ENCODE measurements at regions not wholly inside any gene's neighbourhood (a gene's known extent, or its start where the extent isn't known, plus 50 kb on each side); places are given as distances from the start of the nearest gene placed in this dataset.

GRCh38 chr18:77360315-77361190 lies 110.9 kb downstream of the GALR1 start:
- Mint-ChIP-seq H3K4me1 (no peaks in the 10 kb centered on the region), H3K27ac (no peak overlapping the region), H3K9me3 (peaks cover 9% of the 10 kb centered on the region), H3K4me3 (no peak overlapping the region), H3K27me3 (peaks cover 29% of the 10 kb centered on the region), H3K36me3 (ENCODE audit: low read depth) (no peaks in the 10 kb centered on the region)
- ATAC-seq (replicated peaks), result no peak

- no peak overlapping the region for H3K27ac Mint-ChIP-seq
- ATAC-seq (replicated peaks), result no peak
Measured at GRCh38 chr18:77361382-77361781, 111.7 kb downstream of the GALR1 start.

GRCh38 chr18:77365667-77366066 lies 116.0 kb downstream of the GALR1 start:
- Mint-ChIP-seq H3K4me3 (no peak overlapping the region), H3K27ac (no peak overlapping the region), H3K9me3 (peaks cover 6% of the 10 kb centered on the region), H3K27me3 (peaks cover 31% of the 10 kb centered on the region), H3K36me3 (ENCODE audit: low read depth) (no peaks in the 10 kb centered on the region), H3K4me1 (no peaks in the 10 kb centered on the region)
- ATAC-seq (replicated peaks), result no peak

More at GRCh38 chr18:77361382-77361781, 111.7 kb downstream of the GALR1 start:
- Mint-ChIP-seq H3K9me3 (peaks cover 9% of the 10 kb centered on the region), H3K27me3 (peaks cover 31% of the 10 kb centered on the region), H3K4me3 (no peak overlapping the region), H3K4me1 (no peaks in the 10 kb centered on the region), H3K36me3 (ENCODE audit: low read depth) (no peaks in the 10 kb centered on the region)

- Mint-ChIP-seq H3K27me3 (peaks cover 31% of the 10 kb centered on the region), H3K9me3 (peaks cover 6% of the 10 kb centered on the region), H3K4me3 (no peak overlapping the region)
Measured at GRCh38 chr18:77366067-77366719, 116.5 kb downstream of the GALR1 start.

GRCh38 chr18:77366720-77367641 lies 117.3 kb downstream of the GALR1 start:
- Mint-ChIP-seq H3K4me1 (no peaks in the 10 kb centered on the region), H3K9me3 (peaks cover 6% of the 10 kb centered on the region), H3K27me3 (peaks cover 31% of the 10 kb centered on the region), H3K36me3 (ENCODE audit: low read depth) (no peaks in the 10 kb centered on the region), H3K4me3 (no peak overlapping the region), H3K27ac (no peak overlapping the region)
- no peak for ATAC-seq (replicated peaks)

More at GRCh38 chr18:77366067-77366719, 116.5 kb downstream of the GALR1 start:
- H3K4me1 Mint-ChIP-seq, result no peaks in the 10 kb centered on the region
- no peaks in the 10 kb centered on the region for H3K36me3 Mint-ChIP-seq (ENCODE audit: low read depth)
- ATAC-seq (replicated peaks), result no peak
- no peak overlapping the region for H3K27ac Mint-ChIP-seq

GRCh38 chr18:77369644-77370043 lies 120.0 kb downstream of the GALR1 start:
- ATAC-seq (replicated peaks), result no peak
- Mint-ChIP-seq H3K9me3 (peaks cover 6% of the 10 kb centered on the region), H3K36me3 (ENCODE audit: low read depth) (no peaks in the 10 kb centered on the region), H3K4me1 (no peaks in the 10 kb centered on the region), H3K27me3 (peaks cover 24% of the 10 kb centered on the region), H3K27ac (no peak overlapping the region), H3K4me3 (no peak overlapping the region)

GRCh38 chr18:77373730-77374445 lies 124.2 kb downstream of the GALR1 start:
- no peaks in the 10 kb centered on the region for H3K36me3 Mint-ChIP-seq (ENCODE audit: low read depth)
- H3K27ac Mint-ChIP-seq, result no peak overlapping the region
- H3K4me3 Mint-ChIP-seq, result no peak overlapping the region
- H3K27me3 Mint-ChIP-seq, result peaks cover 11% of the 10 kb centered on the region
- H3K9me3 Mint-ChIP-seq, result peaks cover 6% of the 10 kb centered on the region
- ATAC-seq (replicated peaks), result no peak
- H3K4me1 Mint-ChIP-seq, result no peaks in the 10 kb centered on the region

- no peak overlapping the region for H3K27ac Mint-ChIP-seq
- peaks cover 5% of the 10 kb centered on the region for H3K9me3 Mint-ChIP-seq
- H3K27me3 Mint-ChIP-seq, result peaks cover 10% of the 10 kb centered on the region
Measured at GRCh38 chr18:77374446-77374805, 124.8 kb downstream of the GALR1 start.

GRCh38 chr18:77376043-77376732 lies 126.5 kb downstream of the GALR1 start:
- Mint-ChIP-seq H3K36me3 (ENCODE audit: low read depth) (no peaks in the 10 kb centered on the region), H3K27ac (no peak overlapping the region), H3K4me1 (no peaks in the 10 kb centered on the region), H3K27me3 (peaks cover 11% of the 10 kb centered on the region), H3K4me3 (no peak overlapping the region), H3K9me3 (no peaks in the 10 kb centered on the region)
- no peak for ATAC-seq (replicated peaks)

More at GRCh38 chr18:77374446-77374805, 124.8 kb downstream of the GALR1 start:
- H3K4me3 Mint-ChIP-seq, result no peak overlapping the region
- no peaks in the 10 kb centered on the region for H3K36me3 Mint-ChIP-seq (ENCODE audit: low read depth)
- no peaks in the 10 kb centered on the region for H3K4me1 Mint-ChIP-seq
- no peak for ATAC-seq (replicated peaks)

GRCh38 chr18:77376733-77377094 lies 127.1 kb downstream of the GALR1 start:
- Mint-ChIP-seq H3K27ac (no peak overlapping the region), H3K4me1 (no peaks in the 10 kb centered on the region), H3K27me3 (peaks cover 15% of the 10 kb centered on the region), H3K36me3 (ENCODE audit: low read depth) (no peaks in the 10 kb centered on the region), H3K9me3 (no peaks in the 10 kb centered on the region), H3K4me3 (no peak overlapping the region)
- no peak for ATAC-seq (replicated peaks)

GRCh38 chr18:77377813-77378212 lies 128.2 kb downstream of the GALR1 start:
- Mint-ChIP-seq H3K27ac (no peak overlapping the region), H3K4me3 (no peak overlapping the region), H3K4me1 (no peaks in the 10 kb centered on the region), H3K27me3 (peaks cover 22% of the 10 kb centered on the region), H3K9me3 (no peaks in the 10 kb centered on the region), H3K36me3 (ENCODE audit: low read depth) (no peaks in the 10 kb centered on the region)
- no peak for ATAC-seq (replicated peaks)

GRCh38 chr18:77379976-77380509 lies 130.4 kb downstream of the GALR1 start:
- no peaks in the 10 kb centered on the region for H3K9me3 Mint-ChIP-seq
- no peak overlapping the region for H3K4me3 Mint-ChIP-seq
- H3K27me3 Mint-ChIP-seq, result peaks cover 32% of the 10 kb centered on the region
- ATAC-seq (replicated peaks), result no peak
- H3K4me1 Mint-ChIP-seq, result no peaks in the 10 kb centered on the region
- no peaks in the 10 kb centered on the region for H3K36me3 Mint-ChIP-seq (ENCODE audit: low read depth)
- no peak overlapping the region for H3K27ac Mint-ChIP-seq

GRCh38 chr18:77380695-77381094 lies 131.0 kb downstream of the GALR1 start:
- no peak overlapping the region for H3K4me3 Mint-ChIP-seq
- no peak for ATAC-seq (replicated peaks)
- no peak overlapping the region for H3K27ac Mint-ChIP-seq
- H3K9me3 Mint-ChIP-seq, result no peaks in the 10 kb centered on the region
- H3K36me3 Mint-ChIP-seq (ENCODE audit: low read depth), result no peaks in the 10 kb centered on the region
- H3K27me3 Mint-ChIP-seq, result peaks cover 32% of the 10 kb centered on the region
- no peaks in the 10 kb centered on the region for H3K4me1 Mint-ChIP-seq

All from activated T-helper 17 cell treated with anti-CD3 and anti-CD28 coated beads, Interleukin-2, amount 50 U/mL, for 72 hours (primary cell).